GM23338 (cell line): ENCODE measurements at regions not wholly inside any gene's neighbourhood (a gene's known extent, or its start where the extent isn't known, plus 50 kb on each side); places are given as distances from the start of the nearest gene placed in this dataset.

Source experiments
- ATAC-seq: fragments of 200-7000 bp; cut with Tn5 transposase; 3 replicates; pipeline ENCODE4 v1.9.1; 2020
- DNase-seq: peaks from one replicate; pipeline ENCODE4 v3.0.0-alpha.2; 2015; ENCODE audit warnings: low spot score
- H2AFZ ChIP-seq: fragments of 200-600 bp; sonication (generic); 2 replicates; pipeline ENCODE4 v1.8.0; 2016; ENCODE audit warnings: antibody characterized with exemption, mild to moderate bottlenecking, moderate library complexity
- H3F3A ChIP-seq: fragments of 200-600 bp; sonication (generic); replicated peaks from 2 replicates; pipeline ENCODE4 v1.8.0; 2017; ENCODE audit warnings: antibody characterized with exemption, mixed run types, low read depth
- H3K27ac ChIP-seq: fragments of 200-600 bp; sonication (generic); 2 replicates; pipeline ENCODE4 v1.6.1; 2016; ENCODE audit warnings: low read depth
- H3K27me3 ChIP-seq: fragments of 200-600 bp; sonication (generic); 2 replicates; pipeline ENCODE4 v1.8.0; 2016; ENCODE audit warnings: mild to moderate bottlenecking, mixed run types, moderate library complexity; ENCODE audit not compliant: insufficient read depth
- H3K36me3 ChIP-seq: fragments of 200-600 bp; sonication (generic); 2 replicates; pipeline ENCODE4 v1.8.0; 2016; ENCODE audit warnings: mild to moderate bottlenecking; ENCODE audit not compliant: insufficient read depth
- H3K4me1 ChIP-seq: fragments of 200-600 bp; sonication (generic); 2 replicates; pipeline ENCODE4 v1.8.0; 2016; ENCODE audit warnings: mild to moderate bottlenecking, moderate library complexity; ENCODE audit not compliant: insufficient read depth
- H3K4me2 ChIP-seq: fragments of 200-600 bp; sonication (generic); 2 replicates; pipeline ENCODE4 v1.7.1; 2017; ENCODE audit warnings: mixed run types
- H3K4me3 ChIP-seq: fragments of 200-600 bp; sonication (generic); 2 replicates; pipeline ENCODE4 v1.6.1; 2016; ENCODE audit warnings: mixed run types
- H3K79me2 ChIP-seq: fragments of 200-600 bp; sonication (generic); replicated peaks from 2 replicates; pipeline ENCODE4 v1.8.0; 2017; ENCODE audit warnings: mild to moderate bottlenecking; ENCODE audit not compliant: insufficient read depth
- H3K9me2 ChIP-seq: fragments of 200-600 bp; sonication (generic); 2 replicates; pipeline ENCODE4 v1.8.0; 2017; ENCODE audit not compliant: insufficient read depth
- H4K20me1 ChIP-seq: fragments of 200-600 bp; sonication (generic); replicated peaks from 2 replicates; pipeline ENCODE4 v1.8.0; 2017; ENCODE audit warnings: mild to moderate bottlenecking; ENCODE audit not compliant: insufficient read depth
- H3K27ac Mint-ChIP-seq: 2 replicates; pipeline ENCODE4 v1.8.0; 2020; ENCODE audit warnings: inconsistent platforms, mild to moderate bottlenecking, moderate library complexity, mixed read lengths
- H3K27me3 Mint-ChIP-seq: 3 replicates; pipeline ENCODE4 v1.8.0; 2022; ENCODE audit warnings: low read depth, mild to moderate bottlenecking, moderate library complexity, mixed read lengths, inconsistent platforms; ENCODE audit not compliant: insufficient read depth, poor library complexity
- H3K36me3 Mint-ChIP-seq: 3 replicates; pipeline ENCODE4 v1.8.0; 2021; ENCODE audit warnings: low read depth, mild to moderate bottlenecking, inconsistent platforms, moderate library complexity, mixed read lengths
- H3K4me1 Mint-ChIP-seq: 3 replicates; pipeline ENCODE4 v1.8.0; 2020; ENCODE audit warnings: mild to moderate bottlenecking, inconsistent platforms, mixed read lengths
- H3K4me3 Mint-ChIP-seq: 3 replicates; pipeline ENCODE4 v1.8.0; 2021; ENCODE audit warnings: moderate library complexity, mild to moderate bottlenecking, inconsistent platforms, mixed read lengths
- H3K9me3 Mint-ChIP-seq: 3 replicates; pipeline ENCODE4 v1.8.0; 2020; ENCODE audit warnings: moderate library complexity, mild to moderate bottlenecking, inconsistent platforms, mixed read lengths
- CREB1 ChIP-seq: fragments of 250-450 bp; sonication (Bioruptor Pico); IDR thresholded peaks from 2 replicates; pipeline ENCODE4 v1.5.0; 2020; ENCODE audit warnings: low read depth, mild to moderate bottlenecking, moderate library complexity
- CTCF ChIP-seq, 2 experiments: fragments of 200-600 bp in 1 of 2; sonication (generic) in 1 of 2; conservative IDR thresholded peaks; 2 replicates each; pipeline versions ENCODE4 v1.5.1 to v1.6.1; 2016 to 2017; ENCODE audit warnings: antibody characterized with exemption in 2 of 2, low read depth in 2 of 2, mild to moderate bottlenecking in 2 of 2, moderate library complexity in 1 of 2
- ETS1 ChIP-seq: IDR thresholded peaks from 2 replicates; pipeline ENCODE4 v1.6.1; 2016; ENCODE audit warnings: antibody characterized with exemption
- EZH2 ChIP-seq: fragments of 200-600 bp; sonication (generic); IDR thresholded peaks from one replicate; pipeline ENCODE4 v1.8.0; 2017; ENCODE audit warnings: antibody characterized with exemption, mild to moderate bottlenecking, low read depth; ENCODE audit not compliant: unreplicated experiment
- EZH2phosphoT487 ChIP-seq: fragments of 200-600 bp; sonication (generic); IDR thresholded peaks from one replicate; pipeline ENCODE4 v1.8.1; 2018; ENCODE audit warnings: antibody characterized with exemption; ENCODE audit not compliant: unreplicated experiment
- JUNB ChIP-seq: IDR thresholded peaks from one replicate; pipeline ENCODE4 v1.6.1; 2016; ENCODE audit warnings: antibody characterized with exemption; ENCODE audit not compliant: unreplicated experiment
- NANOG ChIP-seq: IDR thresholded peaks from 2 replicates; pipeline ENCODE4 v1.6.1; 2016; ENCODE audit warnings: antibody characterized with exemption, borderline replicate concordance
- STAT1 ChIP-seq: IDR thresholded peaks from one replicate; pipeline ENCODE4 v1.6.1; 2016; ENCODE audit warnings: antibody characterized with exemption; ENCODE audit not compliant: unreplicated experiment
- ZNF114 ChIP-seq: fragments of 250-450 bp; sonication (Bioruptor Pico); IDR thresholded peaks from 2 replicates; pipeline ENCODE4 v1.5.0; 2020; ENCODE audit warnings: mild to moderate bottlenecking, moderate library complexity
- TF ChIP-seq, protein P1 (sequence below): IDR thresholded peaks from one replicate; pipeline ENCODE4 v1.6.1; 2018; ENCODE audit warnings: antibody characterized with exemption; ENCODE audit not compliant: unreplicated experiment
- TF ChIP-seq, protein P2 (sequence below): fragments of 250-450 bp; sonication (Bioruptor Pico); IDR thresholded peaks from 2 replicates; pipeline ENCODE4 v1.5.0; 2020; ENCODE audit warnings: mild to moderate bottlenecking, moderate library complexity

GRCh38 chr3:80807577-80807976 is 953.9 kb downstream of the GBE1 start:
- H3F3A ChIP-seq: no peaks in the 10 kb centered on the region
- Mint-ChIP-seq H3K27me3 (no peaks in the 10 kb centered on the region), H3K36me3 (no peaks in the 10 kb centered on the region), H3K4me1 (no peaks in the 10 kb centered on the region), H3K27ac (no peak overlapping the region), H3K9me3 (no peaks in the 10 kb centered on the region), H3K4me3 (no peak overlapping the region)
- no peaks in the 10 kb centered on the region for H3K79me2 ChIP-seq
- H3K9me2 ChIP-seq: no peaks in the 10 kb centered on the region
- H3K4me2 ChIP-seq: no peak overlapping the region
- no peaks in the 10 kb centered on the region for H3K4me1 ChIP-seq
- no peaks in the 10 kb centered on the region for H3K27me3 ChIP-seq
- ATAC-seq (no peak), DNase-seq (no peak)
- TF ChIP-seq EZH2phosphoT487: no peak
- no peak for TF ChIP-seq EZH2
- no peak for TF ChIP-seq CTCF (conservative IDR thresholded peaks at IDR 0.05; ENCODE audit: low read depth in 2 of 2)
- TF ChIP-seq, protein P1, sequence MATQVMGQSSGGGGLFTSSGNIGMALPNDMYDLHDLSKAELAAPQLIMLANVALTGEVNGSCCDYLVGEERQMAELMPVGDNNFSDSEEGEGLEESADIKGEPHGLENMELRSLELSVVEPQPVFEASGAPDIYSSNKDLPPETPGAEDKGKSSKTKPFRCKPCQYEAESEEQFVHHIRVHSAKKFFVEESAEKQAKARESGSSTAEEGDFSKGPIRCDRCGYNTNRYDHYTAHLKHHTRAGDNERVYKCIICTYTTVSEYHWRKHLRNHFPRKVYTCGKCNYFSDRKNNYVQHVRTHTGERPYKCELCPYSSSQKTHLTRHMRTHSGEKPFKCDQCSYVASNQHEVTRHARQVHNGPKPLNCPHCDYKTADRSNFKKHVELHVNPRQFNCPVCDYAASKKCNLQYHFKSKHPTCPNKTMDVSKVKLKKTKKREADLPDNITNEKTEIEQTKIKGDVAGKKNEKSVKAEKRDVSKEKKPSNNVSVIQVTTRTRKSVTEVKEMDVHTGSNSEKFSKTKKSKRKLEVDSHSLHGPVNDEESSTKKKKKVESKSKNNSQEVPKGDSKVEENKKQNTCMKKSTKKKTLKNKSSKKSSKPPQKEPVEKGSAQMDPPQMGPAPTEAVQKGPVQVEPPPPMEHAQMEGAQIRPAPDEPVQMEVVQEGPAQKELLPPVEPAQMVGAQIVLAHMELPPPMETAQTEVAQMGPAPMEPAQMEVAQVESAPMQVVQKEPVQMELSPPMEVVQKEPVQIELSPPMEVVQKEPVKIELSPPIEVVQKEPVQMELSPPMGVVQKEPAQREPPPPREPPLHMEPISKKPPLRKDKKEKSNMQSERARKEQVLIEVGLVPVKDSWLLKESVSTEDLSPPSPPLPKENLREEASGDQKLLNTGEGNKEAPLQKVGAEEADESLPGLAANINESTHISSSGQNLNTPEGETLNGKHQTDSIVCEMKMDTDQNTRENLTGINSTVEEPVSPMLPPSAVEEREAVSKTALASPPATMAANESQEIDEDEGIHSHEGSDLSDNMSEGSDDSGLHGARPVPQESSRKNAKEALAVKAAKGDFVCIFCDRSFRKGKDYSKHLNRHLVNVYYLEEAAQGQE: no peak
- TF ChIP-seq NANOG: no peak
- TF ChIP-seq ETS1: no peak
- no peak for TF ChIP-seq STAT1
- TF ChIP-seq ZNF114 (CRISPR knock-in tag): no peak
- TF ChIP-seq CREB1 (CRISPR knock-in tag): no peak
- H4K20me1 ChIP-seq: no peaks in the 10 kb centered on the region
- no peak overlapping the region for H2AFZ ChIP-seq
- no peaks in the 10 kb centered on the region for H3K36me3 ChIP-seq
- no peak overlapping the region for H3K27ac ChIP-seq
- H3K4me3 ChIP-seq: no peak overlapping the region

DNA sequence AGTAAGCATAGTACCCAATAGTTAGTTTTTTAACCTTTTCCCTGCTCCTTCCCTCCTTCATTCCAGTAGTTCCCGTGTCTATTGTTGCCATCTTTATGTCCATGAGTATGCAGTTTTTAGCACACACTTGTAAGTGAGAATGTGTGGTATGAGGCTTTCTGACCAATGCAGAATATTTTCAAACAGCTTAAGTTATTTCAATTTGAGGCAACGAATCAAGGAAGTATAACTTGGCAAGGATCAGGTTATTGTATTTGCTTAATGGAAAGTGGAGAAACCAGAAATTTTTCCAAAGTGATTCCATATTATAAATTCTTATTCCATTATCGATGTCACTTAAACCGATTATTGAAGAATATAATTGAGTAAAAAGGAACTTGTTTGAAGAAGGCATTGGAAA is 954.8 kb downstream of the GBE1 start:
- H2AFZ ChIP-seq: no peak overlapping the region
- no peak overlapping the region for H3K4me2 ChIP-seq
- DNase-seq (no peak), ATAC-seq (no peak)
- no peaks in the 10 kb centered on the region for H3K9me2 ChIP-seq
- no peaks in the 10 kb centered on the region for H3K36me3 Mint-ChIP-seq
- no peaks in the 10 kb centered on the region for H3K4me1 Mint-ChIP-seq
- H3K27ac Mint-ChIP-seq: no peak overlapping the region
- H3K79me2 ChIP-seq: no peaks in the 10 kb centered on the region
- H3K4me3 Mint-ChIP-seq: no peak overlapping the region
- H3F3A ChIP-seq: no peaks in the 10 kb centered on the region
- no peaks in the 10 kb centered on the region for H3K9me3 Mint-ChIP-seq
- no peak overlapping the region for H3K4me3 ChIP-seq
- no peak overlapping the region for H3K27ac ChIP-seq
- no peaks in the 10 kb centered on the region for H3K27me3 Mint-ChIP-seq
- no peaks in the 10 kb centered on the region for H4K20me1 ChIP-seq
- H3K27me3 ChIP-seq: no peaks in the 10 kb centered on the region
- H3K36me3 ChIP-seq: no peaks in the 10 kb centered on the region
- no peaks in the 10 kb centered on the region for H3K4me1 ChIP-seq
- TF ChIP-seq CREB1 (CRISPR knock-in tag) (no peak), JUNB (no peak), STAT1 (no peak)
- TF ChIP-seq, protein P2, sequence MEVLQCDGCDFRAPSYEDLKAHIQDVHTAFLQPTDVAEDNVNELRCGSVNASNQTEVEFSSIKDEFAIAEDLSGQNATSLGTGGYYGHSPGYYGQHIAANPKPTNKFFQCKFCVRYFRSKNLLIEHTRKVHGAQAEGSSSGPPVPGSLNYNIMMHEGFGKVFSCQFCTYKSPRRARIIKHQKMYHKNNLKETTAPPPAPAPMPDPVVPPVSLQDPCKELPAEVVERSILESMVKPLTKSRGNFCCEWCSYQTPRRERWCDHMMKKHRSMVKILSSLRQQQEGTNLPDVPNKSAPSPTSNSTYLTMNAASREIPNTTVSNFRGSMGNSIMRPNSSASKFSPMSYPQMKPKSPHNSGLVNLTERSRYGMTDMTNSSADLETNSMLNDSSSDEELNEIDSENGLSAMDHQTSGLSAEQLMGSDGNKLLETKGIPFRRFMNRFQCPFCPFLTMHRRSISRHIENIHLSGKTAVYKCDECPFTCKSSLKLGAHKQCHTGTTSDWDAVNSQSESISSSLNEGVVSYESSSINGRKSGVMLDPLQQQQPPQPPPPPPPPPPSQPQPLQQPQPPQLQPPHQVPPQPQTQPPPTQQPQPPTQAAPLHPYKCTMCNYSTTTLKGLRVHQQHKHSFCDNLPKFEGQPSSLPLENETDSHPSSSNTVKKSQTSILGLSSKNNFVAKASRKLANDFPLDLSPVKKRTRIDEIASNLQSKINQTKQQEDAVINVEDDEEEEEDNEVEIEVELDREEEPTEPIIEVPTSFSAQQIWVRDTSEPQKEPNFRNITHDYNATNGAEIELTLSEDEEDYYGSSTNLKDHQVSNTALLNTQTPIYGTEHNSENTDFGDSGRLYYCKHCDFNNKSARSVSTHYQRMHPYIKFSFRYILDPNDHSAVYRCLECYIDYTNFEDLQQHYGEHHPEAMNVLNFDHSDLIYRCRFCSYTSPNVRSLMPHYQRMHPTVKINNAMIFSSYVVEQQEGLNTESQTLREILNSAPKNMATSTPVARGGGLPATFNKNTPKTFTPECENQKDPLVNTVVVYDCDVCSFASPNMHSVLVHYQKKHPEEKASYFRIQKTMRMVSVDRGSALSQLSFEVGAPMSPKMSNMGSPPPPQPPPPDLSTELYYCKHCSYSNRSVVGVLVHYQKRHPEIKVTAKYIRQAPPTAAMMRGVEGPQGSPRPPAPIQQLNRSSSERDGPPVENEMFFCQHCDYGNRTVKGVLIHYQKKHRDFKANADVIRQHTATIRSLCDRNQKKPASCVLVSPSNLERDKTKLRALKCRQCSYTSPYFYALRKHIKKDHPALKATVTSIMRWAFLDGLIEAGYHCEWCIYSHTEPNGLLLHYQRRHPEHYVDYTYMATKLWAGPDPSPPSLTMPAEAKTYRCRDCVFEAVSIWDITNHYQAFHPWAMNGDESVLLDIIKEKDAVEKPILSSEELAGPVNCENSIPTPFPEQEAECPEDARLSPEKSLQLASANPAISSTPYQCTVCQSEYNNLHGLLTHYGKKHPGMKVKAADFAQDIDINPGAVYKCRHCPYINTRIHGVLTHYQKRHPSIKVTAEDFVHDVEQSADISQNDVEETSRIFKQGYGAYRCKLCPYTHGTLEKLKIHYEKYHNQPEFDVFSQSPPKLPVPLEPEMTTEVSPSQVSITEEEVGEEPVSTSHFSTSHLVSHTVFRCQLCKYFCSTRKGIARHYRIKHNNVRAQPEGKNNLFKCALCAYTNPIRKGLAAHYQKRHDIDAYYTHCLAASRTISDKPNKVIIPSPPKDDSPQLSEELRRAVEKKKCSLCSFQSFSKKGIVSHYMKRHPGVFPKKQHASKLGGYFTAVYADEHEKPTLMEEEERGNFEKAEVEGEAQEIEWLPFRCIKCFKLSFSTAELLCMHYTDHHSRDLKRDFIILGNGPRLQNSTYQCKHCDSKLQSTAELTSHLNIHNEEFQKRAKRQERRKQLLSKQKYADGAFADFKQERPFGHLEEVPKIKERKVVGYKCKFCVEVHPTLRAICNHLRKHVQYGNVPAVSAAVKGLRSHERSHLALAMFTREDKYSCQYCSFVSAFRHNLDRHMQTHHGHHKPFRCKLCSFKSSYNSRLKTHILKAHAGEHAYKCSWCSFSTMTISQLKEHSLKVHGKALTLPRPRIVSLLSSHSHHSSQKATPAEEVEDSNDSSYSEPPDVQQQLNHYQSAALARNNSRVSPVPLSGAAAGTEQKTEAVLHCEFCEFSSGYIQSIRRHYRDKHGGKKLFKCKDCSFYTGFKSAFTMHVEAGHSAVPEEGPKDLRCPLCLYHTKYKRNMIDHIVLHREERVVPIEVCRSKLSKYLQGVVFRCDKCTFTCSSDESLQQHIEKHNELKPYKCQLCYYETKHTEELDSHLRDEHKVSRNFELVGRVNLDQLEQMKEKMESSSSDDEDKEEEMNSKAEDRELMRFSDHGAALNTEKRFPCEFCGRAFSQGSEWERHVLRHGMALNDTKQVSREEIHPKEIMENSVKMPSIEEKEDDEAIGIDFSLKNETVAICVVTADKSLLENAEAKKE (CRISPR knock-in tag): no peak
